HG03378 (cell line): ENCODE measurements at regions not wholly inside any gene's neighbourhood (a gene's known extent, or its start where the extent isn't known, plus 50 kb on each side); places are given as distances from the start of the nearest gene placed in this dataset.
"Not testable (repeated sequence)": the region's sequence is repeated elsewhere in the genome, so short reads cannot be mapped to it uniquely, and the experiment has no call there.

Experiments
- ATAC-seq: cut with Tn5 transposase; IDR thresholded peaks from one replicate; pipeline ENCODE4 v1.9.1; 2021; ENCODE audit warnings: mild to moderate bottlenecking, moderate library complexity; ENCODE audit not compliant: unreplicated experiment

GRCh38 chr6:97885325-97885724 lies 602.3 kb upstream of the MMS22L start:
- ATAC-seq = no peak

GRCh38 chr6:97885828-97886227 lies 602.8 kb upstream of the MMS22L start:
- no peak for ATAC-seq

GRCh38 chr6:97901531-97901930 lies 618.5 kb upstream of the MMS22L start:
- no peak for ATAC-seq

GRCh38 chr6:97909380-97909779 lies 626.4 kb upstream of the MMS22L start:
- no peak for ATAC-seq

- no peak for ATAC-seq
These were observed 630.7 kb upstream of the MMS22L start for GRCh38 chr6:97913721-97914120.

- no peak for ATAC-seq
These were observed 631.9 kb upstream of the MMS22L start for GRCh38 chr6:97914912-97915311.

GRCh38 chr6:97915537-97915936 lies 632.5 kb upstream of the MMS22L start:
- no peak for ATAC-seq

GRCh38 chr6:97917369-97917768 lies 634.4 kb upstream of the MMS22L start:
- no peak for ATAC-seq

- no peak for ATAC-seq
These were observed 636.0 kb upstream of the MMS22L start for GRCh38 chr6:97919046-97919445.

- ATAC-seq = no peak
These were observed 636.6 kb upstream of the MMS22L start for GRCh38 chr6:97919631-97920030.

- no peak for ATAC-seq
These were observed 640.2 kb upstream of the MMS22L start for GRCh38 chr6:97923249-97923648.

GRCh38 chr6:97925504-97925903 lies 642.5 kb upstream of the MMS22L start:
- ATAC-seq = no peak

GRCh38 chr6:97939440-97940168 lies 656.6 kb upstream of the MMS22L start:
- no peak for ATAC-seq

GRCh38 chr6:97947841-97948240 lies 664.8 kb upstream of the MMS22L start:
- ATAC-seq = no peak

GRCh38 chr6:97958134-97958533 lies 675.1 kb upstream of the MMS22L start:
- ATAC-seq = no peak

GRCh38 chr6:97963193-97963592 lies 680.2 kb upstream of the MMS22L start:
- no peak for ATAC-seq

GRCh38 chr6:97969065-97969464 lies 686.0 kb upstream of the MMS22L start:
- ATAC-seq = no peak

- ATAC-seq = no peak
These were observed 694.1 kb upstream of the MMS22L start for GRCh38 chr6:97977084-97977483.

GRCh38 chr6:97978855-97979271 lies 695.8 kb upstream of the MMS22L start:
- no peak for ATAC-seq

GRCh38 chr6:97979285-97979684 lies 696.3 kb upstream of the MMS22L start:
- not testable (repeated sequence) for ATAC-seq

- ATAC-seq = no peak
These were observed 706.4 kb upstream of the MMS22L start for GRCh38 chr6:97989451-97989850.

GRCh38 chr6:97995158-97995557 lies 712.1 kb upstream of the MMS22L start:
- ATAC-seq = no peak

- ATAC-seq = no peak
These were observed 719.7 kb upstream of the MMS22L start for GRCh38 chr6:98002678-98003077.
